ENCODE measurements at regions not wholly inside any gene's neighbourhood (a gene's known extent, or its start where the extent isn't known, plus 50 kb on each side); places are given as distances from the start of the nearest gene placed in this dataset.

DNA sequence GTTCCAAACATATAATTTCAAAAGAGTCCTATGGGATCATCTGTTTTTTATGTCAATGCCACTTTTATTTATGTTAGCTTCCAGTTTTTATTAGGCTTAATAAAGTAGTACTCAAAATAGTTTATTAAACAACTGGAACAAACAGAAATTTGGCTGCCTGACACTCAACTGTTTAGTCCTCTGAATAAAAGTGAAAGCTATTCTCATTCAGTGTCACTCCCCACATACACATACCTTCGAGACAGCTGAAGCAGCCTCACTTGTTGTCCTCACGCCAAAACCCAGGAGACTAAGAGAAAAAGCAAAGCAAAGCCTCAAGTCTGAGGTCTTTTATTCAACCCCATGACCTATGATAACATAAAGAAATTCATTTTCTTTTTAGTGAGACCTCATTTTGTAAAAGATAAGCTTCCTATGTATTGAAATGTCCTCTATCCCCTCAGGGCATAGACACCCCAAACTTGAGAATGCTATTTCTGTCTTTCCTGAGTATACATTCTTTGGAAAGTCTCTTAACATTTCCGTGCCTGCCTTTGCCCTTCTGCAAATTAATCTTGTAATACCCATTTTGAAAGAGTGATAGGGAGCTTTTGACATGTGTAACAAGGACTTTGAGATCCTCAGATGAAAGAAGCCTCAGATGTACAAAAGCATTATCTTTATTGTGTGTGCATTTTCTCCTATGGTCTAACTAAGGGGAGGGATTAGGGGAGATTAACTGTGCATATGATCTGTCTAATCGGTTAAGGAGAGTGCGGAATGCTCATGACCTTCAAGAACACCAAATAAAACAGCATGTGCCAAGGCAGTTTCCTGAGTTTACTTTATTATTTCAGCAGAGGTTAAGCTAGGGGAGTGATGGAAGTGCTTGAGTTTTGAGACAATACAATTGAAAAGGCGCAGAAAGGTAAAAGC, 1523.7 kb upstream of the PIK3C3 start:
- no peak for DNase-seq (ENCODE audit: low read depth)

DNA sequence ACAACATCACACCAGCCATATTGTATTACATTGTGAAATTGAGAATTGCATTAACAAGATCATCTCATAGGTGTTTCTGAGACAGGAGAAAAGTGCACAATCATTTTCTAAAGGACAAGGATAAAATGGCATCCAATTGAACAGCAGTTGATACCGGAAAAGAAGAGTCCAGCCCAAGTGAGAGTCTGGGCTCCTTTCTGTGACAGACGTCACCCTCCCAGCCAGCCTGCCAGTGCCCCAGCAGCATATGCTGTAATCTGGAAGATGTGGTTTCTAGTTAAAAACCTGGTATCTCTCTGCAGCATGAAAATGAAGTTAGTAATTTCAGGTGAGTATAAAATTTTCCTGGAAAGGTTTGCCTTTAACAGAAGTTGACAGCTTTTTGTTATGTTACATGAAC, 1531.7 kb upstream of the PIK3C3 start:
- DNase-seq (ENCODE audit: low read depth): no peak

DNA sequence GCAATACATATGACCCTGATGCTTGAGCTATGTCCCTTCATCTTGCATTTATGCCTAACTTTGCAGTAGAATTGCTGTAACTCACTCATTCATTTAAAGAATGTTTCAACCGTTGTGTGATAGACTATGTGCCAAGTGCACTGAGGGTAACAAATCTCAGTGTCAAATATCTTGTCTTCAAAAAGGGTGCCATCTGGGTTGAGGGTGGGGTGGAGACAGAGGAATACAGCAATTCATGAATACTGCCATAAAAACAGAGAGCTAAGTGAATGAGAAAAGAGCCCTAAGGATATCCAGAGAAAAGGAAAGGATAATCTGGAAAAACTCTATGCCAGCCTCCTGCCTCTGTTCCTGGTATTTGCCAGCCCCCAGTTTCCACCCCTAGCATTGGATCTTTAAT, 1534.4 kb upstream of the PIK3C3 start:
- no peak for DNase-seq (ENCODE audit: low read depth)

DNA sequence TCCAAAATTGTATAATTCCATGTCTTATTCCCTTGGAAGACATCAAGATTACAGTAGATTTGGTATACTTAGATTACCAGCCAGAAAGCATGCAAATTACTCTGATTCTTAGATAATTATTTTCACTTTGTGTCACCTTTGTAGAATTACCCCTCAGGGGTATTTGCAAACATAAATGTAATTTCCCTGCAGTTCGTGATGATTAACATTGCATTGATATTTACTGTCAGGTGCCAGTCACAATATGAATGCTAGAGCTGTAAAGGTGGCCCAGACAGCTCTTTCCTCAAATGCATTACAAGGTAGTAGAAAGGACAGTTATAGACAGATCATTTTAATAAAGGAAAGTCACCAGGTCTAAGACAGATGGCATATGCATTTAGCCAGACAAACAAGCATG, 1537.5 kb upstream of the PIK3C3 start:
- no peak for DNase-seq (ENCODE audit: low read depth)

DNA sequence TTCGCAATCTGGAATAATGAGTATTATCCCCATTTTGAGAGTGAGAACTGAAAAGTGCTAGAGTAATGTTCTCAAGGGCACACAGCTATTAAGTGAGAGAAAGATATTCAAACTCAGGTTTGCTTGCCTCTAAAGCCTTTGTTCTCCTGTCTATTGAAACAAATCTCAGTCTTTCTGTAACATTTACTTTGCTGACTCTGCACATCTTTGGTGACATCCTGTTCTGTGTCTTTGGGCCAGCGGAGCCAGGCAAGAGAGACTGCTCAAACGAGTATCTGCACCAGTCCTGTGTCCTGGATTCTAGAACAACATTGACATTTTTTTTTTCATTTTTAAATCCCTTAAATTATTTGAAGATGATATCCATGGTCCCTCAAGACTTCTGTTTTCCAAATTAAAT, 1539.2 kb upstream of the PIK3C3 start:
- no peak for DNase-seq (ENCODE audit: low read depth)

- no peak for DNase-seq (ENCODE audit: low read depth)
Measured at GRCh38 chr18:40415176-40415791, 1539.8 kb upstream of the PIK3C3 start.

DNA sequence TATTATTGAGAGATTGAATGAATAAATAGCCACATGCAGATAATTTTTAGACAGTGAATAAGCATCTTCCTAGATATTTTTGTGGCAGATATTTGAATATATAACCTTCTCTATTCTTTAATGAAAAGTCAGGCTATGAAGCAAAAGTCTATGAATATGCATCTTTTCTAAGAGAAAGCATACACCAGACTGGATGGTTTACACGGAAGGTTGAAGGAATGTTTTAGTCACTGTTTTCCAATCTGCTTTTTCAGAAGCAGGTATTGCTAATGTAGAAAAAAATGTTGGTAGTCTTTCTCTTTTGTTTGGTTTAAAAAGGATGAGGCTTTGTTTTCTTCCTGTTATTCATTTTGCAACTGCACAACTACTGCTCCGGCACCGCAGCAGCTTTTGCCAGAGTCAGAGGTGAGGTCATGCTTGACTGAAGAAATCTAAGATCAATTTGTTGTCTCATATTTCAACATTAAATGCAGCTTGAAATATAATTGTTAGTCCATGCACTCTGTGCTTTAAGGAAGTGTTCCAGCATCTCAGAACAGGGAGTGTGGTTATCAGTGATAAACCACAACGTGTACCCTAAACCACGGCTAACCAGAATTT, 1540.8 kb upstream of the PIK3C3 start:
- no peak for DNase-seq (ENCODE audit: low read depth)

DNA sequence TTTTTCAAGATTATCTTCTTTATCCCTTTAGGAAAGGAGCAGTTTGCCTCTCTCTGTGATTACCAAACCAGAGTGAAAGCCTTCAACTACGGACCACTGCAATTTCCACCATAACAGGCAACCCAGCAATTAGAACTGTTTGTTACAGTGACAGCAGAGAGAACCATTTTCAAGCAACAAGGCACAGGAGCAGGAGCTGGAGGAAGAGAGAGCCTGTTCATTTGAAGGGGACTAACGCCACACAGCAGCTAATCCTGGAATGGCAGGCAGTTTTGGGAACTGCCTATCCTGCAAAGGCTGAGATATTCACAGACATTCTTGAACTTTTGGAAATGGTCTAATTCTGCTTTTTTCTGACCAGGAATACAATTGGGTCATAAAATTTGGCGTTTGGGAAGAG, 1541.9 kb upstream of the PIK3C3 start:
- no peak for DNase-seq (ENCODE audit: low read depth)

DNA sequence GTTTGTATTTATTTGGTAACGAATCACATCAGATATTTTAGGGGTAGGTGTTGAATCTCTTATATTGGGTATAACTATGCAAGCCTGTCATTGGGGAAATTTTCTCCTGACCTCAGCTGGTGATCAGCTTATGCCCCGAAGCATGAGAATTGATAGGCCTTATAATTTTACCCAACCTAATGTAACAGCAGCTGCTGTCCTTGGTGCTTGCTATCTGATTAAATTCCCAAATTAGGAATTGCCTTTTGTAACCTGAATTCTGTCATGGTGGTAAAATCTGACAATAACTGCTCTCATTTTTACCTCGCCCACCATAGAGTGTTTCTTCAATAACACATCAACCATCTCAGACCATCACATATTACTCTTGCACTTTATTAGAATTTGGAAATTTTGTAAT, 1542.6 kb upstream of the PIK3C3 start:
- DNase-seq (ENCODE audit: low read depth): no peak

- no peak for DNase-seq (ENCODE audit: low read depth)
Measured at GRCh38 chr18:40407909-40408308, 1547.1 kb upstream of the PIK3C3 start.

- no peak for DNase-seq (ENCODE audit: low read depth)
Measured at GRCh38 chr18:40404284-40404683, 1550.8 kb upstream of the PIK3C3 start.

DNA sequence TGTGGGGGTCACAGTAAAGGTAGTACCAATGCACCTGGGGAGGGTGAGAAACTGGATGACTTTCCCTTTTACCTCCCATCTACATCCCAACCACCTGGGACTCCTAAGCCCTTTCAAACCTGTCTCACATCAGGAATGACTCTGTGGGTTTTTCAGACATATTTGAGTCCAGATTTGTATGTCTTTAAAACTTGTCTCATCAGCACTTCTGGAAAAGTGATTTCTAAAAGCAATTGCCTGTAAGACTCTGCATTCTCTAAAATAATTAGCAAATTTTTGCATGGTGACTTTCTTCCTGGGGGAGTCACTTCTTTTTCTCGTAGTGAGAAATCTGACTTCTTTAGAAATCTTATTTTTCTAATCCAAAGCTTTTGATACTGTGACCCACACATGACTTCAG, 1553.0 kb upstream of the PIK3C3 start:
- no peak for DNase-seq (ENCODE audit: low read depth)

DNA sequence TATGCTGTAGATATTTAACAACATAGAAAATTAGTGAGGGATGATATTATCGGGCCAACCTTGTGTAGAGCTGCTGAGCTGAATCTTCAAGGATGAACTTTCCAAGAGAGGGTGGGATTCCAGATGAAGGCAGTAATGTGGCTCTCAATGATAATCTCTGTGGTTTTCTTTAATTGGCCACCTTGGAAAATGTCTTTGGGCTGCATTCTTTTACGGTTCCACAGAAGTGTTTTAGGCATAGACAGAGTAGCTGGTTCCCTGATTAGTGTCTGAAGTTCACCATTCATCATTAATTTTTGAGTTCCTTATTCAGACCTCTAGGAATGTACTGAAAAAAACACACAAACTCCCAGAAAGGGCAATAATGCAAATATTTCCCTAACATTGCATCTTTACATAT, 1566.9 kb upstream of the PIK3C3 start:
- DNase-seq (ENCODE audit: low read depth): no peak

GRCh38 chr18:40387130-40387787, 1567.8 kb upstream of the PIK3C3 start:
- DNase-seq (ENCODE audit: low read depth): no peak

- no peak for DNase-seq (ENCODE audit: low read depth)
Measured at GRCh38 chr18:40382197-40382596, 1572.8 kb upstream of the PIK3C3 start.

GRCh38 chr18:40380686-40381439, 1574.2 kb upstream of the PIK3C3 start:
- DNase-seq (ENCODE audit: low read depth): no peak

DNA sequence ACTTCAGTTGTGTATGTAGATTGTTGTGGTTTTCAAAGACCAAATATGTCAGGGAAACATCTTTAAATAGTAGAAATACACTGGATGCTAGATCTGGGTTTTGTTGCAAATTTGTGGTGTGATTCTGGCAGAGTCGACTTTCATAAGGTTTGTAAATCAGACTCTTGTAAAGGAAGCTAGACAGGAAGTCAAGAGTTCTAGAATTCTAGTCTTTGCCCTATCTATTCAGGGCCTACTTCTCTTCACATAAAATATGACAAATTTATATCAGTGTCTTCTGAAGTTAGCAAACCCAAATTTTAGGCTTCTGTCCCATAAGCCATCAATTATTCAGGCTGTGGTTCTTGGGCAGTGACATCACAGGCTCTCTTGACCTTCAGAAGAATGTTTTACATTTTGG, 1579.2 kb upstream of the PIK3C3 start:
- no peak for DNase-seq (ENCODE audit: low read depth)

- DNase-seq (ENCODE audit: low read depth): no peak
Measured at GRCh38 chr18:40371673-40372072, 1583.4 kb upstream of the PIK3C3 start.

- DNase-seq (ENCODE audit: low read depth): no peak
Measured at GRCh38 chr18:40367576-40367975, 1587.5 kb upstream of the PIK3C3 start.

DNA sequence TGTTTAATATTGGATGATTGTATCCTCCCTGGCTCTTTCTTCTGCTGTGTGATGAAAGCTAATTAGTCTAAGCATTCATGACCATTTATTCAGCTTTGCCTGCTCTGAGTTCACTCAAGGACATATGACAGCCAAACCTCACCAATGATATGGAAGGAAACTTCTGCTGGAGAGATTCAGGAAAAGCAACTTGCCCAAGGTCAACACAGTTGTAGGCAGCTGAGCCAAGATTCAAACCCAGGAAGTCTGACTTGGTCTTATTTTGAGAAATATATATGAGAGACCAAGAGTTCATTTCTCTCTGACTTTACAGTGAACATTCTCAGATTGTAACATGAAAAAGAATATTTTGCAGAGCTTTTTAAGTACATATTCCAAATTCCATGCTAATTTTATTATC, 1588.5 kb upstream of the PIK3C3 start:
- no peak for DNase-seq (ENCODE audit: low read depth)

- no peak for DNase-seq (ENCODE audit: low read depth)
Measured at GRCh38 chr18:40365526-40365925, 1589.5 kb upstream of the PIK3C3 start.

DNA sequence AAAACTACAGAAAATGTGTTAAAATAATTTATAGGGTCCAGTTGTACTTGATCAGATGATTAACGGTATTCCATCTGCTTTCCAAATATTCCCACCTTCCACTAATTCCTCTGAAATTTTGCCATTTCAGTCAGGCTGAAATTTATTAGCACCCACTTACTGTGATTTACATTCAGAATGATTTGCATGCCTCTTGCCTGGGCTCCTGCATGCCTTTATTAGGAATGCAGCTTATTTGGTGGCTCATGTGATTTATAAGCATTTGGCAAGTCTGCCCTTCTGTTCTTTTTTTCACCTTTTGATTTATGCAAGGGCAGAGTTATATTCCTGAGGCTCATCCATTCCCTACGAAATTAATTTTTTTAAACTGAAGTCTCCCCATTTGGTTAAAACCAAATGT, 1594.5 kb upstream of the PIK3C3 start:
- DNase-seq (ENCODE audit: low read depth): no peak

All from T-helper 22 cell (primary cell).